Peyer's patch (tissue), 4 donors: ENCODE measurements at regions not wholly inside any gene's neighbourhood (a gene's known extent, or its start where the extent isn't known, plus 50 kb on each side); places are given as distances from the start of the nearest gene placed in this dataset.

ENCODE experiments used
- POLR2A ChIP-seq, 2 donors: fragments of 450-650 bp; IDR thresholded peaks; one replicate each; pipeline ENCODE4 v1.5.1; 2017; ENCODE audit warnings: antibody characterized with exemption in 2 of 2, mild to moderate bottlenecking in 2 of 2, moderate library complexity in 2 of 2
- TF ChIP-seq, protein P1 (sequence below), 6 experiments: fragments of 450-650 bp in 4 of 6; fragments of 200-600 bp in 2 of 6; sonication (generic) in 1 of 6; IDR thresholded peaks; one replicate each; pipeline ENCODE4 v1.5.1; 2017 to 2019; ENCODE audit warnings: antibody characterized with exemption in 6 of 6, mild to moderate bottlenecking in 3 of 6, moderate library complexity in 1 of 6

DNA sequence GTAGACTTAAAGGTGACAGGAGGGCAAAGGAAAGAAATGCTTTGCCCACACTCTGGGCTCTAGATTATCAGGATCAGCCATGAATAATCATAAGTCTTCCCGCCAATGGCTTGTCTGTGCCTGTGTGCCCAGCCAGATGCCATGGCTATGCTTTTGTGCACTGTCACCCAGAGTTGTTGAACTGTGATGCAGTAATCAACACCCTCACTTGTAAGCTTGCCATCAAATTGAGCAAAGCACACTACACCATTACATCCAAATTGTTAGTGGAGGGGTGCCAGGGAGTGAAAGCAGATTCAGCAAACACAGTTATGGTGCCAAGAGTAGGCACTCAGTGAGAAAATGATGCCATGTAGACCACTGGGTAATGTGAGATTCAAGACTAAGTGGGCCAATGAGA, 845.3 kb upstream of the MIR17HG start:
- TF ChIP-seq, protein P1, sequence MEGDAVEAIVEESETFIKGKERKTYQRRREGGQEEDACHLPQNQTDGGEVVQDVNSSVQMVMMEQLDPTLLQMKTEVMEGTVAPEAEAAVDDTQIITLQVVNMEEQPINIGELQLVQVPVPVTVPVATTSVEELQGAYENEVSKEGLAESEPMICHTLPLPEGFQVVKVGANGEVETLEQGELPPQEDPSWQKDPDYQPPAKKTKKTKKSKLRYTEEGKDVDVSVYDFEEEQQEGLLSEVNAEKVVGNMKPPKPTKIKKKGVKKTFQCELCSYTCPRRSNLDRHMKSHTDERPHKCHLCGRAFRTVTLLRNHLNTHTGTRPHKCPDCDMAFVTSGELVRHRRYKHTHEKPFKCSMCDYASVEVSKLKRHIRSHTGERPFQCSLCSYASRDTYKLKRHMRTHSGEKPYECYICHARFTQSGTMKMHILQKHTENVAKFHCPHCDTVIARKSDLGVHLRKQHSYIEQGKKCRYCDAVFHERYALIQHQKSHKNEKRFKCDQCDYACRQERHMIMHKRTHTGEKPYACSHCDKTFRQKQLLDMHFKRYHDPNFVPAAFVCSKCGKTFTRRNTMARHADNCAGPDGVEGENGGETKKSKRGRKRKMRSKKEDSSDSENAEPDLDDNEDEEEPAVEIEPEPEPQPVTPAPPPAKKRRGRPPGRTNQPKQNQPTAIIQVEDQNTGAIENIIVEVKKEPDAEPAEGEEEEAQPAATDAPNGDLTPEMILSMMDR (IDR thresholded peaks at IDR 0.05): no peak
- no peak for TF ChIP-seq POLR2A (IDR thresholded peaks at IDR 0.05)
